CD8-positive, alpha-beta memory T cell (primary cell): ENCODE measurements at regions not wholly inside any gene's neighbourhood (a gene's known extent, or its start where the extent isn't known, plus 50 kb on each side); places are given as distances from the start of the nearest gene placed in this dataset.

ENCODE experiments used
- CTCF ChIA-PET: fragments of 350-600 bp; sonication (Branson Sonifier 250); formaldehyde crosslinking; loops from one replicate; lab custom pipeline; 2021; ENCODE audit warnings: antibody characterized with exemption; lab: Charles Lee
- POLR2A ChIA-PET: fragments of 350-600 bp; sonication (Branson Sonifier 250); formaldehyde crosslinking; loops from one replicate; lab custom pipeline; 2021; ENCODE audit warnings: antibody characterized with exemption; lab: Charles Lee
- DNase-seq, 5 donors: peaks; one replicate each; pipeline versions ENCODE4 v3.0.0 to v3.0.0-alpha.2; 2020 to 2022; ENCODE audit warnings: mixed read lengths in 1 of 5
- H3K27ac ChIP-seq: one replicate; pipeline ENCODE4 v1.7.0; 2013; ENCODE audit warnings: low read depth, mild to moderate bottlenecking, low read length, moderate library complexity
- H3K27me3 ChIP-seq: 2 replicates; pipeline ENCODE4 v1.7.0; 2013; ENCODE audit warnings: low read length, mild to moderate bottlenecking; ENCODE audit not compliant: insufficient read depth, poor library complexity, severe bottlenecking
- H3K36me3 ChIP-seq: 2 replicates; pipeline ENCODE4 v1.7.0; 2013; ENCODE audit warnings: mild to moderate bottlenecking, low read length, moderate library complexity; ENCODE audit not compliant: insufficient read depth
- H3K4me1 ChIP-seq: 2 replicates; pipeline ENCODE4 v1.7.0; 2013; ENCODE audit warnings: mild to moderate bottlenecking, low read length, moderate library complexity; ENCODE audit not compliant: insufficient read depth
- H3K4me3 ChIP-seq: 2 replicates; pipeline ENCODE4 v1.7.0; 2013; ENCODE audit warnings: mild to moderate bottlenecking, low read length
- H3K9me3 ChIP-seq: 2 replicates; pipeline ENCODE4 v1.7.0; 2013; ENCODE audit warnings: mild to moderate bottlenecking, low read length
- H3K27ac Mint-ChIP-seq, 8 donors: one replicate each; pipeline ENCODE4 v1.8.0; 2020 to 2021; ENCODE audit warnings: mixed read lengths in 8 of 8, mild to moderate bottlenecking in 6 of 8, inconsistent platforms in 3 of 8, moderate library complexity in 3 of 8
- H3K27me3 Mint-ChIP-seq, 2 donors: one replicate each; pipeline ENCODE4 v1.8.0; 2020 to 2021; ENCODE audit warnings: mixed read lengths in 2 of 2, mild to moderate bottlenecking in 1 of 2, moderate library complexity in 1 of 2
- H3K36me3 Mint-ChIP-seq, 3 donors: one replicate each; pipeline ENCODE4 v1.8.0; 2020 to 2021; ENCODE audit warnings: mixed read lengths in 3 of 3, inconsistent platforms in 1 of 3, mild to moderate bottlenecking in 1 of 3
- H3K4me1 Mint-ChIP-seq, 3 donors: one replicate each; pipeline ENCODE4 v1.8.0; 2020 to 2021; ENCODE audit warnings: mixed read lengths in 3 of 3, inconsistent platforms in 1 of 3, mild to moderate bottlenecking in 1 of 3
- H3K4me3 Mint-ChIP-seq, 7 donors: one replicate each; pipeline ENCODE4 v1.8.0; 2020 to 2021; ENCODE audit warnings: mixed read lengths in 7 of 7, mild to moderate bottlenecking in 6 of 7, moderate library complexity in 4 of 7, inconsistent platforms in 2 of 7
- H3K9me3 Mint-ChIP-seq, 5 donors: one replicate each; pipeline ENCODE4 v1.8.0; 2020 to 2022; ENCODE audit warnings: mixed read lengths in 5 of 5, mild to moderate bottlenecking in 3 of 5, moderate library complexity in 2 of 5, inconsistent platforms in 1 of 5

GRCh38 chr16:35516971-35517370, 2057.6 kb downstream of the TP53TG3F start:
- H3K9me3 ChIP-seq, result peaks cover 4% of the 10 kb centered on the region
- CTCF ChIA-PET, result no interaction called here
- no peak overlapping the region for H3K4me3 ChIP-seq
- Mint-ChIP-seq H3K27me3 (no peaks in the 10 kb centered on the region), H3K4me3 (no peak overlapping the region), H3K9me3 (peaks cover 9 to 44% (median 21%) of the 10 kb centered on the region in 5 donors), H3K4me1 (no peaks in the 10 kb centered on the region), H3K36me3 (no peaks in the 10 kb centered on the region), H3K27ac (no peak overlapping the region)
- POLR2A ChIA-PET, result no interaction called here
- no peaks in the 10 kb centered on the region for H3K27me3 ChIP-seq
- DNase-seq, result no peak
- no peaks in the 10 kb centered on the region for H3K4me1 ChIP-seq
- H3K36me3 ChIP-seq, result no peaks in the 10 kb centered on the region
- no peak overlapping the region for H3K27ac ChIP-seq

DNA sequence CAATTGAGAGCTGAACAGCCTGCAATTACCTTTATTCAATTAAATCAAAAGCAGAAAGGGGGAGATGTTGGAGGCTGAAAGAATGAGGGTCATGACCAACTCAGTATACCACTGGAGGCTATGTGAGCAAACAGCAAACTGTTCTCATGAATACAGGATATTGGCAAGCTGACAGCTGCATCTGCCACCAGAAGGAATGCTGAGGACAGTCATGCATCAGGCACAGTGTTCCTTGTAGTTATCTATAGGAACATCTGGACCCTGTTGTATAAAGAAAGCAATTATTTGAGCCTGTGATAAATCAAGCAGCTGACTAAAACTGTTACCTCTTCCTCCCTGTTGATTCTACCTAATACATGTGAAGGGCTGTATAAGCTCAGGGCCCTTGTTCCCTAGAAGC, 2064.6 kb downstream of the TP53TG3F start:
- H3K36me3 ChIP-seq, result no peaks in the 10 kb centered on the region
- CTCF ChIA-PET, result no interaction called here
- no peaks in the 10 kb centered on the region for H3K27me3 ChIP-seq
- no peak overlapping the region for H3K4me3 ChIP-seq
- Mint-ChIP-seq H3K36me3 (no peaks in the 10 kb centered on the region), H3K4me1 (no peaks in the 10 kb centered on the region), H3K9me3 (peaks cover 11 to 39% (median 22%) of the 10 kb centered on the region in 5 donors), H3K27ac (no peak overlapping the region), H3K4me3 (no peak overlapping the region), H3K27me3 (no peaks in the 10 kb centered on the region)
- H3K27ac ChIP-seq, result no peak overlapping the region
- H3K4me1 ChIP-seq, result no peaks in the 10 kb centered on the region
- POLR2A ChIA-PET, result no interaction called here
- H3K9me3 ChIP-seq, result no peaks in the 10 kb centered on the region
- DNase-seq, result no peak

DNA sequence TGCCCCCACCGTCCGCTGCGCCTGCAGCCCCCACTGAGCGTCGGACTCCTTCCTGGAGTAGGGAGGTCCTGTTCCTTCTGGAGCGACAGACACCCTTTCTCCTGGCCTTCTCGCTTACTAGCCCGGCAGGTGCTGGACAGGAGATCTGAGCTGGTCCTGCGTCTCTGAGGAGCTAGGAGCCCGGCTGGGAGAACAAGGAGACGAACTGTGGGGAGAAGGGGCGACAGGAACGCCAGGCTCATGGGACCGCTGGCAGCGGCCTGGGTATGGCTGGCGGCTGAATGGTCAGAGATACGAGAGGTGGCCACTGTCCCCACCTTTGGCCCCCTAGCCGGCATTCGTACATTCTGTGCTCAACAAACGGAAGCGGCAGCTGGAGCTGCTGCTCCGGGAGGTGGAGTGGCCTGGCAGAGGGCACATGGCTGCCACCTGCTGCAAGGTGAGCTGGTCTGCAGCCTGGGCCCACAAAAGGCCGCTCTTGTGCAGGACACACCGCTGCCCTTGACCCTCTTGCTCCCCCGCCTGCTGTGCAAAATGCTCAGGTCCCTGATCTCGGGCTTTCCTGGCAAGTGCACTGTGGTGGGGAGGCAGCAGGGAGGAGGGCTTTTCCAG, 2066.7 kb downstream of the TP53TG3F start:
- H3K9me3 Mint-ChIP-seq, result peaks cover 11 to 38% (median 25%) of the 10 kb centered on the region in 5 donors
- no peak for DNase-seq
- ChIA-PET POLR2A (no interaction called here), CTCF (no interaction called here)
- H3K36me3 Mint-ChIP-seq, result no peaks in the 10 kb centered on the region
- H3K4me3 Mint-ChIP-seq, result no peak overlapping the region
- H3K36me3 ChIP-seq, result no peaks in the 10 kb centered on the region
- H3K27ac Mint-ChIP-seq, result no peak overlapping the region
- H3K4me1 Mint-ChIP-seq, result no peaks in the 10 kb centered on the region
- no peaks in the 10 kb centered on the region for H3K27me3 ChIP-seq
- no peaks in the 10 kb centered on the region for H3K9me3 ChIP-seq
- no peak overlapping the region for H3K27ac ChIP-seq
- no peaks in the 10 kb centered on the region for H3K4me1 ChIP-seq
- peaks cover 0 to 1% of the 10 kb centered on the region in 2 donors for H3K27me3 Mint-ChIP-seq
- no peak overlapping the region for H3K4me3 ChIP-seq

DNA sequence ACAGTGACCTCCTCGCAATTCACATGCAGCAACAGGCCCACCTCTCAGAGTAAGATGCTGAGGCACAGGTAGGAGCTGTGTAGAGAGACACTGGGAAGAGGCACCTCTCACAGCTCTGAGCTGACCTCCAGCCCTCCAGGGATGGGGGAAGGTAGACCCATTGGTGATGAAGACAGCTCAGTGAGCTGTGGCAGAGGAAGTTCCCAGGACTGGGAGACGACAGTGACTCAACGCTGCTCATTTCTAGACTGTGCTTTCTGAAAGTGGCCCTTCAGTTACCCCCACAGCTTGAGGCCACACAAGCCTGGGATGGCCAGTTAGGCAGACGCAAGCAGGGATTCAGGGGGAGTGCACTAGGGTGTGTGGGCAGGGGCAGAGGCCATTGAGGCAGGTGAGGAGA, 2073.2 kb downstream of the TP53TG3F start:
- no peak for DNase-seq
- Mint-ChIP-seq H3K36me3 (no peaks in the 10 kb centered on the region), H3K4me3 (no peak overlapping the region), H3K27ac (no peak overlapping the region), H3K9me3 (peaks cover 6 to 34% (median 22%) of the 10 kb centered on the region in 5 donors), H3K27me3 (peaks cover 0 to 1% of the 10 kb centered on the region in 2 donors), H3K4me1 (no peaks in the 10 kb centered on the region)
- POLR2A ChIA-PET, result no interaction called here
- H3K4me1 ChIP-seq, result no peaks in the 10 kb centered on the region
- CTCF ChIA-PET, result no interaction called here
- H3K9me3 ChIP-seq, result no peaks in the 10 kb centered on the region
- no peak overlapping the region for H3K4me3 ChIP-seq
- no peaks in the 10 kb centered on the region for H3K27me3 ChIP-seq
- H3K27ac ChIP-seq, result no peak overlapping the region
- no peaks in the 10 kb centered on the region for H3K36me3 ChIP-seq

DNA sequence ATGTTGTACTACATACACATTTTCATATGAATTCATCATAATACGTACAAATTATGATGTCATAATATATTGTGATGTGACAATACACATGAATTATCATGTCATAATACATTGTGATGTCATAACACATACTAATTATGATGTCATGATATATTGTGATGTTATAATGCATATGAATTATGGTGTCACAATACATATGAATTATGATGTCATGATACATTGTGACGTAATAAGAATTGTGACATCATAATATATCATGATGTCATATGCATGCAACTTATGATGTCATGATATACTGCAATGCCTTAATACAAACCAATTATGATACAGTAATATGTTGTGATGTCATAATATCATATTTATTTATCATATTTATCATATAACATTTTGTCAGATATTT, 2074.3 kb downstream of the TP53TG3F start:
- Histone ChIP-seq H3K4me3 (no peak overlapping the region), H3K9me3 (no peaks in the 10 kb centered on the region), H3K27me3 (no peaks in the 10 kb centered on the region), H3K36me3 (no peaks in the 10 kb centered on the region), H3K27ac (no peak overlapping the region), H3K4me1 (no peaks in the 10 kb centered on the region)
- H3K9me3 Mint-ChIP-seq, result peaks cover 6 to 27% (median 23%) of the 10 kb centered on the region in 5 donors
- DNase-seq, result no peak
- POLR2A ChIA-PET, result no interaction called here
- no peak overlapping the region for H3K4me3 Mint-ChIP-seq
- CTCF ChIA-PET, result no interaction called here
- peaks cover 0 to 1% of the 10 kb centered on the region in 2 donors for H3K27me3 Mint-ChIP-seq
- H3K27ac Mint-ChIP-seq, result no peak overlapping the region
- no peaks in the 10 kb centered on the region for H3K36me3 Mint-ChIP-seq
- no peaks in the 10 kb centered on the region for H3K4me1 Mint-ChIP-seq

GRCh38 chr16:35543486-35543885, 2084.1 kb downstream of the TP53TG3F start:
- ChIA-PET CTCF (no interaction called here), POLR2A (no interaction called here)
- H3K27me3 Mint-ChIP-seq, result no peaks in the 10 kb centered on the region
- Histone ChIP-seq H3K9me3 (peaks cover 3% of the 10 kb centered on the region), H3K36me3 (no peaks in the 10 kb centered on the region), H3K4me3 (no peak overlapping the region), H3K4me1 (no peaks in the 10 kb centered on the region), H3K27me3 (no peaks in the 10 kb centered on the region), H3K27ac (no peak overlapping the region)
- H3K9me3 Mint-ChIP-seq, result peaks cover 10 to 36% (median 21%) of the 10 kb centered on the region in 5 donors
- no peak overlapping the region for H3K4me3 Mint-ChIP-seq
- H3K36me3 Mint-ChIP-seq, result no peaks in the 10 kb centered on the region
- DNase-seq, result no peak
- H3K4me1 Mint-ChIP-seq, result no peaks in the 10 kb centered on the region
- no peak overlapping the region for H3K27ac Mint-ChIP-seq

GRCh38 chr16:35552763-35553162, 2093.4 kb downstream of the TP53TG3F start:
- H3K27ac Mint-ChIP-seq, result no peak overlapping the region
- no peaks in the 10 kb centered on the region for H3K4me1 ChIP-seq
- no peaks in the 10 kb centered on the region for H3K27me3 Mint-ChIP-seq
- peaks cover 0 to 1% (median 0%) of the 10 kb centered on the region in 3 donors for H3K4me1 Mint-ChIP-seq
- H3K9me3 Mint-ChIP-seq, result peaks cover 6 to 35% (median 17%) of the 10 kb centered on the region in 5 donors
- ChIA-PET POLR2A (no interaction called here), CTCF (no interaction called here)
- H3K4me3 ChIP-seq, result no peak overlapping the region
- no peaks in the 10 kb centered on the region for H3K36me3 ChIP-seq
- no peak for DNase-seq
- H3K27me3 ChIP-seq, result no peaks in the 10 kb centered on the region
- no peak overlapping the region for H3K4me3 Mint-ChIP-seq
- H3K9me3 ChIP-seq, result no peaks in the 10 kb centered on the region
- peaks cover 0 to 3% (median 0%) of the 10 kb centered on the region in 3 donors for H3K36me3 Mint-ChIP-seq
- H3K27ac ChIP-seq, result no peak overlapping the region

DNA sequence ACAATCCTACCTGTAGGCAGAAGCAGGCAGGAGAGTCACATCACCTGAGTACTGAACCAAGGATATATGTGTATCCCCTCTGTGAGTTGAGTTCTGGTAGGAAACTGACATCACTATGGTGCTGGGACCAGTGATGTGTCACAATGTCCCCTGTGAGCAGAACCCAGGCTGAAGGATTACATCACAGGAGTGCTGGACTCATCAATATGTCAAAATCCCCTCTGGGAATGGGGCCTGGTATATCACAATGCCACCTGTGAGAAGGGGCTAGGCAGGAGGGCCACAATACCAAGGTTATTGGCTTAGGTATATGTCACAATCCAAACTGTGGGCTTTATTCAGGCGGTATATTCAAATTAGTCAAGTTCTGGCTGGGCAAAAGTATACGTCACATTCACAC, 2098.3 kb downstream of the TP53TG3F start:
- peaks cover 0 to 6% (median 0%) of the 10 kb centered on the region in 3 donors for H3K4me1 Mint-ChIP-seq
- peaks cover 0 to 3% (median 0%) of the 10 kb centered on the region in 3 donors for H3K36me3 Mint-ChIP-seq
- no peaks in the 10 kb centered on the region for H3K27me3 ChIP-seq
- CTCF ChIA-PET, result no interaction called here
- no peaks in the 10 kb centered on the region for H3K27me3 Mint-ChIP-seq
- no peaks in the 10 kb centered on the region for H3K4me1 ChIP-seq
- POLR2A ChIA-PET, result no interaction called here
- no peaks in the 10 kb centered on the region for H3K36me3 ChIP-seq
- no peak overlapping the region for H3K27ac Mint-ChIP-seq
- no peak overlapping the region for H3K27ac ChIP-seq
- no peak for DNase-seq
- H3K9me3 ChIP-seq, result no peaks in the 10 kb centered on the region
- H3K9me3 Mint-ChIP-seq, result peaks cover 7 to 40% (median 26%) of the 10 kb centered on the region in 5 donors
- H3K4me3 Mint-ChIP-seq, result peak overlapping the region in 1 of 7 donors; percentile 48
- H3K4me3 ChIP-seq, result no peak overlapping the region
